K562 (cell line): ENCODE measurements at regions not wholly inside any gene's neighbourhood (a gene's known extent, or its start where the extent isn't known, plus 50 kb on each side); places are given as distances from the start of the nearest gene placed in this dataset.

Source experiments
- HNRNPUL1 ChIP-seq: fragments of 200-400 bp; formaldehyde crosslinking; IDR thresholded peaks from 2 replicates; pipeline ENCODE4 v1.6.1; 2017; ENCODE audit warnings: low read length
- MXI1 ChIP-seq: IDR thresholded peaks from 2 replicates; pipeline ENCODE4 v1.6.1; 2011; ENCODE audit warnings: low read depth, mild to moderate bottlenecking, improper control_type of control experiment, low read length
- U2AF1 ChIP-seq: fragments of 200-400 bp; formaldehyde crosslinking; optimal IDR thresholded peaks from 2 replicates; pipeline ENCODE3; 2017; ENCODE audit warnings: mild to moderate bottlenecking, low read depth, low read length, moderate library complexity
- ZNF778 ChIP-seq: fragments of 450-650 bp; formaldehyde crosslinking; IDR thresholded peaks from 2 replicates; pipeline ENCODE4 v1.4.0; 2020; ENCODE audit warnings: mild to moderate bottlenecking, moderate library complexity
- TF ChIP-seq, protein P1 (sequence below): fragments of 450-650 bp; IDR thresholded peaks from 2 replicates; pipeline ENCODE4 v1.6.1; 2018; ENCODE audit not compliant: partially characterized antibody
- TF ChIP-seq, protein P2 (sequence below), 3 experiments: IDR thresholded peaks in 2 of 3; conservative IDR thresholded peaks in 1 of 3; 2 replicates each; pipeline ENCODE4 v1.5.1; 2011 to 2012; ENCODE audit warnings: low read length in 3 of 3, mild to moderate bottlenecking in 3 of 3, control low read depth in 2 of 3, improper control_type of control experiment in 1 of 3, inconsistent platforms in 1 of 3, low read depth in 1 of 3, mixed read lengths in 1 of 3, moderate library complexity in 1 of 3; ENCODE audit not compliant: insufficient read depth in 2 of 3
- TF ChIP-seq, protein P3 (sequence below): fragments of 250-450 bp; sonication (Bioruptor Pico); IDR thresholded peaks from 2 replicates; pipeline ENCODE4 v1.5.0; 2020; ENCODE audit warnings: mild to moderate bottlenecking
- TF ChIP-seq, protein P4 (sequence below): fragments of 450-650 bp; formaldehyde crosslinking; IDR thresholded peaks from 2 replicates; pipeline ENCODE4 v1.4.0; 2020; ENCODE audit warnings: mild to moderate bottlenecking, moderate library complexity
- TF ChIP-seq, protein P5 (sequence below): sonication (generic); formaldehyde crosslinking; IDR thresholded peaks from 2 replicates; pipeline ENCODE4 v1.9.0; 2022; ENCODE audit warnings: mild to moderate bottlenecking, missing genetic modification reagents

DNA sequence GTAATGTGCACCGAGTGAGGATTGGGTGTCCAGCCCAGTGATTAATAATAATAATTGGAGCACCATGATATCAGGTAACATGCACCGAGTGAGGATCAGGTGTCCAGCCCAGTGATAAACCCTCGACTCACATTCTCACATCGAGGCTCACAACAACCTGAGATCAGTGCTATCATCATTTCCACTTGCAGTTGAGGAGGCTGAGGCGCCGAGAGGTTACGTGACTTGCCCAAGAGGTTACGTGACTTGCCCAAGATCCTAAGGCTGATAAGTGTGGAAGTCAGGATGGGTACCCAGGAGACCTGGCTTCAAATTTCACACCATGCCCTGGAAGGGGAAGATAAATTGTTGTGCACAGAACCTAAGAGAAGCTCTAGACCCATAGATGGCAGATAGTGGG lies 189.4 kb downstream of the MED10 start:
- TF ChIP-seq HNRNPUL1 = no peak
- TF ChIP-seq, protein P1, sequence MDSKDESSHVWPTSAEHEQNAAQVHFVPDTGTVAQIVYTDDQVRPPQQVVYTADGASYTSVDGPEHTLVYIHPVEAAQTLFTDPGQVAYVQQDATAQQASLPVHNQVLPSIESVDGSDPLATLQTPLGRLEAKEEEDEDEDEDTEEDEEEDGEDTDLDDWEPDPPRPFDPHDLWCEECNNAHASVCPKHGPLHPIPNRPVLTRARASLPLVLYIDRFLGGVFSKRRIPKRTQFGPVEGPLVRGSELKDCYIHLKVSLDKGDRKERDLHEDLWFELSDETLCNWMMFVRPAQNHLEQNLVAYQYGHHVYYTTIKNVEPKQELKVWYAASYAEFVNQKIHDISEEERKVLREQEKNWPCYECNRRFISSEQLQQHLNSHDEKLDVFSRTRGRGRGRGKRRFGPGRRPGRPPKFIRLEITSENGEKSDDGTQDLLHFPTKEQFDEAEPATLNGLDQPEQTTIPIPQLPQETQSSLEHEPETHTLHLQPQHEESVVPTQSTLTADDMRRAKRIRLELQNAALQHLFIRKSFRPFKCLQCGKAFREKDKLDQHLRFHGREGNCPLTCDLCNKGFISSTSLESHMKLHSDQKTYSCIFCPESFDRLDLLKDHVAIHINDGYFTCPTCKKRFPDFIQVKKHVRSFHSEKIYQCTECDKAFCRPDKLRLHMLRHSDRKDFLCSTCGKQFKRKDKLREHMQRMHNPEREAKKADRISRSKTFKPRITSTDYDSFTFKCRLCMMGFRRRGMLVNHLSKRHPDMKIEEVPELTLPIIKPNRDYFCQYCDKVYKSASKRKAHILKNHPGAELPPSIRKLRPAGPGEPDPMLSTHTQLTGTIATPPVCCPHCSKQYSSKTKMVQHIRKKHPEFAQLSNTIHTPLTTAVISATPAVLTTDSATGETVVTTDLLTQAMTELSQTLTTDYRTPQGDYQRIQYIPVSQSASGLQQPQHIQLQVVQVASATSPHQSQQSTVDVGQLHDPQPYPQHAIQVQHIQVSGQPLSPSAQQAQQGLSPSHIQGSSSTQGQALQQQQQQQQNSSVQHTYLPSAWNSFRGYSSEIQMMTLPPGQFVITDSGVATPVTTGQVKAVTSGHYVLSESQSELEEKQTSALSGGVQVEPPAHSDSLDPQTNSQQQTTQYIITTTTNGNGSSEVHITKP = no peak
- TF ChIP-seq, protein P2, sequence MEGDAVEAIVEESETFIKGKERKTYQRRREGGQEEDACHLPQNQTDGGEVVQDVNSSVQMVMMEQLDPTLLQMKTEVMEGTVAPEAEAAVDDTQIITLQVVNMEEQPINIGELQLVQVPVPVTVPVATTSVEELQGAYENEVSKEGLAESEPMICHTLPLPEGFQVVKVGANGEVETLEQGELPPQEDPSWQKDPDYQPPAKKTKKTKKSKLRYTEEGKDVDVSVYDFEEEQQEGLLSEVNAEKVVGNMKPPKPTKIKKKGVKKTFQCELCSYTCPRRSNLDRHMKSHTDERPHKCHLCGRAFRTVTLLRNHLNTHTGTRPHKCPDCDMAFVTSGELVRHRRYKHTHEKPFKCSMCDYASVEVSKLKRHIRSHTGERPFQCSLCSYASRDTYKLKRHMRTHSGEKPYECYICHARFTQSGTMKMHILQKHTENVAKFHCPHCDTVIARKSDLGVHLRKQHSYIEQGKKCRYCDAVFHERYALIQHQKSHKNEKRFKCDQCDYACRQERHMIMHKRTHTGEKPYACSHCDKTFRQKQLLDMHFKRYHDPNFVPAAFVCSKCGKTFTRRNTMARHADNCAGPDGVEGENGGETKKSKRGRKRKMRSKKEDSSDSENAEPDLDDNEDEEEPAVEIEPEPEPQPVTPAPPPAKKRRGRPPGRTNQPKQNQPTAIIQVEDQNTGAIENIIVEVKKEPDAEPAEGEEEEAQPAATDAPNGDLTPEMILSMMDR (IDR thresholded peaks at IDR 0.05 in 2 of 3, conservative IDR thresholded peaks at IDR 0.05 in 1 of 3; ENCODE audit: insufficient read depth in 2 of 3, low read depth in 1 of 3, low read length in 3 of 3) = no peak
- no peak for TF ChIP-seq MXI1
- TF ChIP-seq, protein P3, sequence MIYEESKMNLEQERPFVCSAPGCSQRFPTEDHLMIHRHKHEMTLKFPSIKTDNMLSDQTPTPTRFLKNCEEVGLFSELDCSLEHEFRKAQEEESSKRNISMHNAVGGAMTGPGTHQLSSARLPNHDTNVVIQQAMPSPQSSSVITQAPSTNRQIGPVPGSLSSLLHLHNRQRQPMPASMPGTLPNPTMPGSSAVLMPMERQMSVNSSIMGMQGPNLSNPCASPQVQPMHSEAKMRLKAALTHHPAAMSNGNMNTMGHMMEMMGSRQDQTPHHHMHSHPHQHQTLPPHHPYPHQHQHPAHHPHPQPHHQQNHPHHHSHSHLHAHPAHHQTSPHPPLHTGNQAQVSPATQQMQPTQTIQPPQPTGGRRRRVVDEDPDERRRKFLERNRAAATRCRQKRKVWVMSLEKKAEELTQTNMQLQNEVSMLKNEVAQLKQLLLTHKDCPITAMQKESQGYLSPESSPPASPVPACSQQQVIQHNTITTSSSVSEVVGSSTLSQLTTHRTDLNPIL (CRISPR knock-in tag) = no peak
- TF ChIP-seq, protein P4, sequence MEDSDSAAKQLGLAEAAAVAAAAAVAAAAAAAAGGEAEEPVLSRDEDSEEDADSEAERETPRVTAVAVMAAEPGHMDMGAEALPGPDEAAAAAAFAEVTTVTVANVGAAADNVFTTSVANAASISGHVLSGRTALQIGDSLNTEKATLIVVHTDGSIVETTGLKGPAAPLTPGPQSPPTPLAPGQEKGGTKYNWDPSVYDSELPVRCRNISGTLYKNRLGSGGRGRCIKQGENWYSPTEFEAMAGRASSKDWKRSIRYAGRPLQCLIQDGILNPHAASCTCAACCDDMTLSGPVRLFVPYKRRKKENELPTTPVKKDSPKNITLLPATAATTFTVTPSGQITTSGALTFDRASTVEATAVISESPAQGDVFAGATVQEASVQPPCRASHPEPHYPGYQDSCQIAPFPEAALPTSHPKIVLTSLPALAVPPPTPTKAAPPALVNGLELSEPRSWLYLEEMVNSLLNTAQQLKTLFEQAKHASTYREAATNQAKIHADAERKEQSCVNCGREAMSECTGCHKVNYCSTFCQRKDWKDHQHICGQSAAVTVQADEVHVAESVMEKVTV (CRISPR knock-in tag) = no peak
- TF ChIP-seq, protein P5, sequence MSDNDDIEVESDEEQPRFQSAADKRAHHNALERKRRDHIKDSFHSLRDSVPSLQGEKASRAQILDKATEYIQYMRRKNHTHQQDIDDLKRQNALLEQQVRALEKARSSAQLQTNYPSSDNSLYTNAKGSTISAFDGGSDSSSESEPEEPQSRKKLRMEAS (CRISPR knock-in tag) = no peak
- no peak for TF ChIP-seq U2AF1
- TF ChIP-seq ZNF778 = no peak
